IMR-90 (cell line): ENCODE measurements at regions not wholly inside any gene's neighbourhood (a gene's known extent, or its start where the extent isn't known, plus 50 kb on each side); places are given as distances from the start of the nearest gene placed in this dataset.

Source experiments
- ATAC-seq: fragments of 200-7000 bp; cut with Tn5 transposase; 2 replicates; pipeline ENCODE4 v1.9.1; 2020; ENCODE audit warnings: low read depth, mild to moderate bottlenecking, moderate library complexity
- BruUV-seq: library from RNA; stranded (reverse); fragments of 400-500 nt; replicated peaks from 2 replicates; lab custom pipeline; 2021; lab: Mats Ljungman, UMichigan
- CTCF ChIA-PET: fragments of 300-600 bp; formaldehyde crosslinking; extraction: SDS; loops from one replicate; lab custom pipeline; 2021; ENCODE audit warnings: antibody characterized with exemption; lab: Yijun Ruan, JAX
- POLR2A ChIA-PET: fragments of 300-600 bp; sonication (Branson Sonifier 250); formaldehyde crosslinking; loops from one replicate; lab custom pipeline; 2022; ENCODE audit warnings: antibody characterized with exemption; ENCODE audit not compliant: unreplicated experiment; lab: Charles Lee
- DNase-seq: peaks from one replicate; pipeline ENCODE4 v3.0.0; 2013
- H2AFZ ChIP-seq: replicated peaks from 2 replicates; pipeline ENCODE3; 2013; ENCODE audit warnings: low read length, mild to moderate bottlenecking; ENCODE audit not compliant: poor library complexity
- H2AK5ac ChIP-seq: 2 replicates; pipeline ENCODE4 v1.6.1; 2013; ENCODE audit warnings: low read depth, low read length, inconsistent platforms
- H2AK9ac ChIP-seq: replicated peaks from 2 replicates; pipeline ENCODE3; 2013; ENCODE audit warnings: mild to moderate bottlenecking, low read depth, low read length, moderate library complexity; ENCODE audit not compliant: poor library complexity
- H2BK120ac ChIP-seq: 2 replicates; pipeline ENCODE4 v1.6.1; 2013; ENCODE audit warnings: low read depth, low read length, inconsistent platforms
- H2BK15ac ChIP-seq: 3 replicates; pipeline ENCODE4 v1.6.1; 2013; ENCODE audit warnings: low read depth, low read length, inconsistent platforms
- H2BK20ac ChIP-seq: 2 replicates; pipeline ENCODE4 v1.6.1; 2013; ENCODE audit warnings: low read depth, mild to moderate bottlenecking, inconsistent platforms, low read length, moderate library complexity
- H2BK5ac ChIP-seq: 2 replicates; pipeline ENCODE4 v1.6.1; 2013; ENCODE audit warnings: mild to moderate bottlenecking, low read depth, low read length, inconsistent platforms; ENCODE audit not compliant: poor library complexity, severe bottlenecking
- H3K14ac ChIP-seq: replicated peaks from 2 replicates; pipeline ENCODE4 v1.6.1; 2013; ENCODE audit warnings: low read depth, low read length, inconsistent platforms
- H3K18ac ChIP-seq: 2 replicates; pipeline ENCODE4 v1.6.1; 2013; ENCODE audit warnings: low read depth, low read length, control low read depth
- H3K23ac ChIP-seq: 2 replicates; pipeline ENCODE4 v1.6.1; 2013; ENCODE audit warnings: low read depth, low read length, inconsistent platforms
- H3K27ac ChIP-seq: 2 replicates; pipeline ENCODE4 v1.5.1; 2013; ENCODE audit warnings: mild to moderate bottlenecking, control low read depth, low read length; ENCODE audit not compliant: insufficient read depth
- H3K27me3 ChIP-seq: 2 replicates; pipeline ENCODE4 v1.6.1; 2013; ENCODE audit warnings: low read length; ENCODE audit not compliant: control insufficient read depth, insufficient read depth
- H3K36me3 ChIP-seq: 2 replicates; pipeline ENCODE4 v1.6.1; 2013; ENCODE audit warnings: low read length, mixed read lengths; ENCODE audit not compliant: control insufficient read depth, insufficient read depth
- H3K4ac ChIP-seq: 2 replicates; pipeline ENCODE4 v1.6.1; 2013; ENCODE audit warnings: low read depth, low read length, inconsistent platforms
- H3K4me1 ChIP-seq: 2 replicates; pipeline ENCODE4 v1.6.1; 2013; ENCODE audit warnings: low read length, mixed read lengths; ENCODE audit not compliant: control insufficient read depth, insufficient read depth
- H3K4me2 ChIP-seq: 2 replicates; pipeline ENCODE4 v1.6.1; 2013; ENCODE audit warnings: low read depth, mild to moderate bottlenecking, control low read depth, low read length, moderate library complexity
- H3K4me3 ChIP-seq: 2 replicates; pipeline ENCODE4 v1.5.1; 2013; ENCODE audit warnings: low read depth, mild to moderate bottlenecking, control low read depth, low read length, moderate library complexity; ENCODE audit not compliant: insufficient read depth
- H3K56ac ChIP-seq: 2 replicates; pipeline ENCODE4 v1.6.1; 2013; ENCODE audit warnings: low read length, inconsistent platforms; ENCODE audit not compliant: insufficient read depth; ENCODE audit errors: extremely low read depth
- H3K79me1 ChIP-seq, 2 experiments: 2 replicates each; pipeline ENCODE4 v1.6.1; 2013; ENCODE audit warnings: low read length in 2 of 2, inconsistent platforms in 1 of 2, low read depth in 1 of 2
- H3K9ac ChIP-seq: 2 replicates; pipeline ENCODE4 v1.6.1; 2013; ENCODE audit warnings: low read depth, low read length, control low read depth
- H3K9me1 ChIP-seq: 2 replicates; pipeline ENCODE4 v1.6.1; 2013; ENCODE audit warnings: low read length, inconsistent platforms; ENCODE audit not compliant: insufficient read depth
- H3K9me3 ChIP-seq: 2 replicates; pipeline ENCODE4 v1.6.1; 2013; ENCODE audit warnings: low read length; ENCODE audit not compliant: control insufficient read depth, insufficient read depth
- H4K20me1 ChIP-seq: 2 replicates; pipeline ENCODE4 v1.6.1; 2013; ENCODE audit warnings: low read length, inconsistent platforms; ENCODE audit not compliant: insufficient read depth
- H4K5ac ChIP-seq: 2 replicates; pipeline ENCODE4 v1.6.1; 2013; ENCODE audit warnings: mild to moderate bottlenecking, low read depth, low read length, control low read depth
- H4K8ac ChIP-seq, 2 experiments: 2 replicates each; pipeline ENCODE4 v1.6.1; 2013; ENCODE audit warnings: low read depth in 2 of 2, low read length in 2 of 2, control low read depth in 1 of 2, inconsistent platforms in 1 of 2
- H4K91ac ChIP-seq: 2 replicates; pipeline ENCODE4 v1.6.1; 2013; ENCODE audit warnings: low read depth, low read length, inconsistent platforms; ENCODE audit not compliant: insufficient read depth
- BHLHE40 ChIP-seq: fragments of 150-350 bp; IDR thresholded peaks from 2 replicates; pipeline ENCODE4 v1.6.1; 2016; ENCODE audit warnings: mild to moderate bottlenecking, low read depth, low read length
- CEBPB ChIP-seq: IDR thresholded peaks from 2 replicates; pipeline ENCODE4 v1.6.1; 2012; ENCODE audit warnings: low read depth, low read length, improper control_type of control experiment
- CHD1 ChIP-seq: IDR thresholded peaks from 2 replicates; pipeline ENCODE4 v1.6.1; 2012; ENCODE audit warnings: low read depth, low read length, improper control_type of control experiment
- CTCF ChIP-seq: conservative IDR thresholded peaks from 2 replicates; pipeline ENCODE4 v1.5.1; 2012; ENCODE audit warnings: mild to moderate bottlenecking, low read depth, low read length, improper control_type of control experiment
- ELK1 ChIP-seq: fragments of 150-350 bp; IDR thresholded peaks from 2 replicates; pipeline ENCODE4 v1.6.1; 2016; ENCODE audit warnings: low read depth, mild to moderate bottlenecking, low read length, moderate library complexity, borderline replicate concordance
- FOS ChIP-seq: fragments of 150-350 bp; IDR thresholded peaks from 2 replicates; pipeline ENCODE4 v1.6.1; 2016; ENCODE audit warnings: low read depth, low read length
- MAFK ChIP-seq: IDR thresholded peaks from 2 replicates; pipeline ENCODE4 v1.6.1; 2012; ENCODE audit warnings: low read depth, low read length, improper control_type of control experiment
- MAZ ChIP-seq: IDR thresholded peaks from 2 replicates; pipeline ENCODE4 v1.6.1; 2012; ENCODE audit warnings: low read depth, mild to moderate bottlenecking, low read length, improper control_type of control experiment, moderate library complexity, borderline replicate concordance
- MXI1 ChIP-seq: IDR thresholded peaks from 2 replicates; pipeline ENCODE4 v1.6.1; 2012; ENCODE audit warnings: low read depth, mild to moderate bottlenecking, low read length, moderate library complexity, borderline replicate concordance
- NFE2L2 ChIP-seq: fragments of 150-350 bp; IDR thresholded peaks from 2 replicates; pipeline ENCODE4 v1.6.1; 2016; ENCODE audit warnings: low read depth, mild to moderate bottlenecking, low read length
- POLR2A ChIP-seq: IDR thresholded peaks from 2 replicates; pipeline ENCODE4 v1.6.1; 2012; ENCODE audit warnings: mild to moderate bottlenecking, low read depth, low read length
- RAD21 ChIP-seq: IDR thresholded peaks from 2 replicates; pipeline ENCODE4 v1.6.1; 2012; ENCODE audit warnings: low read length, improper control_type of control experiment
- RCOR1 ChIP-seq: IDR thresholded peaks from 2 replicates; pipeline ENCODE4 v1.6.1; 2012; ENCODE audit warnings: mild to moderate bottlenecking, low read length, improper control_type of control experiment; ENCODE audit not compliant: insufficient replicate concordance
- RFX5 ChIP-seq: IDR thresholded peaks from 2 replicates; pipeline ENCODE4 v1.8.0; 2012; ENCODE audit warnings: low read depth, mild to moderate bottlenecking, low read length, moderate library complexity
- SMC3 ChIP-seq: fragments of 150-350 bp; IDR thresholded peaks from 2 replicates; pipeline ENCODE4 v1.6.1; 2016; ENCODE audit warnings: low read depth, mild to moderate bottlenecking, antibody characterized with exemption, low read length, moderate library complexity
- USF2 ChIP-seq: fragments of 150-350 bp; IDR thresholded peaks from 2 replicates; pipeline ENCODE4 v1.6.1; 2017; ENCODE audit warnings: mild to moderate bottlenecking, antibody characterized with exemption, low read length, low read depth
- WGBS, 2 experiments: methylation state at CpG; one replicate each; pipeline versions ENCODE4 v1.1.5 to v1.1.7; 2013; ENCODE audit warnings: missing lambda C conversion rate in 2 of 2; ENCODE audit not compliant: insufficient read length in 1 of 2; ENCODE audit errors: extremely low coverage in 2 of 2; 5-methylcytosine and 5-hydroxymethylcytosine counted together
- dilution Hi-C: fragments of 300-500 bp; cut with HindIII; formaldehyde crosslinking; loops from one replicate; pipeline ENCODE4 v1.14.3; 2018; ENCODE audit warnings: low sequenced_read_pairs; ENCODE audit not compliant: unreplicated experiment
- in situ Hi-C: fragments of 300-500 bp; cut with MboI; formaldehyde crosslinking; loops from 3 replicates; pipeline ENCODE4 v1.14.3; 2019; ENCODE audit warnings: low sequenced_read_pairs, inconsistent platforms, mixed read lengths
- intact Hi-C: fragments of 100-400 bp; cut with micrococcal nuclease; formaldehyde crosslinking; loops from 2 replicates; pipeline ENCODE4 v1.10.0; 2022

GRCh38 chr5:143581147-143581546 lies 177.7 kb upstream of the NR3C1 start:
- in situ Hi-C loops, result no loop called here
- Histone ChIP-seq H3K9me1 (peaks cover 5% of the 10 kb centered on the region; the same call in 1 of the 2 replicates), H3K27ac (no peak overlapping the region), H2BK5ac (no peak overlapping the region), H4K5ac (no peak overlapping the region), H2AK5ac (no peak overlapping the region), H3K36me3 (no peaks in the 10 kb centered on the region), H2AK9ac (no peak overlapping the region), H3K23ac (no peak overlapping the region), H3K14ac (no peak overlapping the region), H4K8ac (no peak overlapping the region), H2BK20ac (no peak overlapping the region), H2BK15ac (no peak overlapping the region), H3K9me3 (no peaks in the 10 kb centered on the region), H4K20me1 (no peaks in the 10 kb centered on the region), H3K9ac (no peak overlapping the region), H3K27me3 (no peaks in the 10 kb centered on the region), H2BK120ac (no peak overlapping the region), H3K4me2 (no peak overlapping the region), H3K4ac (no peak overlapping the region), H2AFZ (no peak overlapping the region), H4K91ac (no peak overlapping the region), H3K56ac (no peak overlapping the region), H3K4me3 (no peak overlapping the region), H3K4me1 (peaks cover 6% of the 10 kb centered on the region; the same call in 1 of the 2 replicates), H3K18ac (no peak overlapping the region), H3K79me1 (no peaks in the 10 kb centered on the region)
- TF ChIP-seq SMC3 (no peak), CHD1 (no peak), CTCF (no peak), MAZ (no peak), MXI1 (no peak), RCOR1 (no peak), ELK1 (no peak), NFE2L2 (no peak), USF2 (no peak), MAFK (no peak), BHLHE40 (no peak), RFX5 (no peak), CEBPB (no peak), POLR2A (no peak), RAD21 (no peak), FOS (no peak)
- no TSS peak for BruUV-seq
- DNase-seq, result no peak
- CTCF ChIA-PET, result no interaction called here
- dilution Hi-C loops, result no loop called here
- intact Hi-C loops, result no loop called here
- no CpG with 5 or more reads among the region's 3 CpGs for WGBS, 2 experiments
- ATAC-seq, result no peak
- POLR2A ChIA-PET, result no interaction called here
